MG63 (cell line): ENCODE measurements at regions not wholly inside any gene's neighbourhood (a gene's known extent, or its start where the extent isn't known, plus 50 kb on each side); places are given as distances from the start of the nearest gene placed in this dataset.
"Not testable (repeated sequence)": the region's sequence is repeated elsewhere in the genome, so short reads cannot be mapped to it uniquely, and the experiment has no call there.

Experiments
- DNase-seq: peaks from one replicate; pipeline ENCODE4 v3.0.0-alpha.2; 2020
- H3K27me3 ChIP-seq: fragments of 250-450 bp; sonication (Bioruptor Pico); 2 replicates; pipeline ENCODE4 v1.5.1; 2020; ENCODE audit warnings: mild to moderate bottlenecking, moderate library complexity
- H3K36me3 ChIP-seq: fragments of 250-450 bp; sonication (Bioruptor Pico); 2 replicates; pipeline ENCODE4 v1.5.1; 2020; ENCODE audit warnings: mild to moderate bottlenecking, moderate library complexity
- H3K4me3 ChIP-seq: fragments of 250-450 bp; sonication (Bioruptor Pico); 2 replicates; pipeline ENCODE4 v1.5.1; 2020; ENCODE audit warnings: mild to moderate bottlenecking, moderate library complexity
- H3K9me3 ChIP-seq: fragments of 250-450 bp; sonication (Bioruptor Pico); 2 replicates; pipeline ENCODE4 v1.5.1; 2020; ENCODE audit warnings: mild to moderate bottlenecking, moderate library complexity

- no peak for DNase-seq
- Histone ChIP-seq H3K9me3 (no peaks in the 10 kb centered on the region), H3K36me3 (no peaks in the 10 kb centered on the region), H3K27me3 (no peaks in the 10 kb centered on the region), H3K4me3 (no peak overlapping the region)
These were observed 93.2 kb downstream of the AKR1D1 start for GRCh38 chr7:138169441-138169851.

GRCh38 chr7:138170298-138170697 lies 94.0 kb downstream of the AKR1D1 start:
- DNase-seq, result no peak
- no peak overlapping the region for H3K4me3 ChIP-seq
- H3K9me3 ChIP-seq, result no peaks in the 10 kb centered on the region
- H3K36me3 ChIP-seq, result no peaks in the 10 kb centered on the region
- no peaks in the 10 kb centered on the region for H3K27me3 ChIP-seq

GRCh38 chr7:138170959-138171703 lies 94.9 kb downstream of the AKR1D1 start:
- Histone ChIP-seq H3K27me3 (no peaks in the 10 kb centered on the region), H3K9me3 (no peaks in the 10 kb centered on the region), H3K36me3 (no peaks in the 10 kb centered on the region), H3K4me3 (no peak overlapping the region)
- no peak for DNase-seq

- H3K27me3 ChIP-seq, result no peaks in the 10 kb centered on the region
- DNase-seq, result no peak
- H3K9me3 ChIP-seq, result no peaks in the 10 kb centered on the region
- no peak overlapping the region for H3K4me3 ChIP-seq
- H3K36me3 ChIP-seq, result no peaks in the 10 kb centered on the region
These were observed 97.3 kb downstream of the AKR1D1 start for GRCh38 chr7:138173548-138173947.

GRCh38 chr7:138176060-138176459 lies 99.8 kb downstream of the AKR1D1 start:
- DNase-seq, result no peak
- Histone ChIP-seq H3K27me3 (no peaks in the 10 kb centered on the region), H3K9me3 (no peaks in the 10 kb centered on the region), H3K4me3 (no peak overlapping the region), H3K36me3 (no peaks in the 10 kb centered on the region)

- H3K4me3 ChIP-seq, result no peak overlapping the region
- DNase-seq, result no peak
- no peaks in the 10 kb centered on the region for H3K36me3 ChIP-seq
- H3K9me3 ChIP-seq, result 0 out of 2 replicates have a peak, but pooled peaks cover 2% of the 10 kb centered on the region
- no peaks in the 10 kb centered on the region for H3K27me3 ChIP-seq
These were observed 107.9 kb downstream of the AKR1D1 start for GRCh38 chr7:138184191-138184590.

GRCh38 chr7:138185132-138185908 lies 109.1 kb downstream of the AKR1D1 start:
- Histone ChIP-seq H3K27me3 (no peaks in the 10 kb centered on the region), H3K36me3 (no peaks in the 10 kb centered on the region), H3K9me3 (0 out of 2 replicates have a peak, but pooled peaks cover 2% of the 10 kb centered on the region), H3K4me3 (no peak overlapping the region)
- DNase-seq, result no peak

- no peaks in the 10 kb centered on the region for H3K36me3 ChIP-seq
- H3K4me3 ChIP-seq, result no peak overlapping the region
- peak; percentile 22 for DNase-seq
- H3K9me3 ChIP-seq, result 0 out of 2 replicates have a peak, but pooled peaks cover 2% of the 10 kb centered on the region
- H3K27me3 ChIP-seq, result no peaks in the 10 kb centered on the region
These were observed 110.7 kb downstream of the AKR1D1 start for GRCh38 chr7:138186951-138187351.

GRCh38 chr7:138188290-138188858 lies 112.1 kb downstream of the AKR1D1 start:
- no peaks in the 10 kb centered on the region for H3K36me3 ChIP-seq
- no peaks in the 10 kb centered on the region for H3K27me3 ChIP-seq

GRCh38 chr7:138194567-138194966 lies 118.3 kb downstream of the AKR1D1 start:
- no peaks in the 10 kb centered on the region for H3K9me3 ChIP-seq
- no peaks in the 10 kb centered on the region for H3K27me3 ChIP-seq
- no peak for DNase-seq
- H3K4me3 ChIP-seq, result no peak overlapping the region
- no peaks in the 10 kb centered on the region for H3K36me3 ChIP-seq

More at GRCh38 chr7:138188290-138188858, 112.1 kb downstream of the AKR1D1 start:
- Histone ChIP-seq H3K9me3 (0 out of 2 replicates have a peak, but pooled peaks cover 2% of the 10 kb centered on the region), H3K4me3 (no peak overlapping the region)
- DNase-seq, result no peak

GRCh38 chr7:138195151-138195571 lies 118.9 kb downstream of the AKR1D1 start:
- Histone ChIP-seq H3K36me3 (no peaks in the 10 kb centered on the region), H3K9me3 (no peaks in the 10 kb centered on the region), H3K4me3 (no peak overlapping the region), H3K27me3 (no peaks in the 10 kb centered on the region)
- no peak for DNase-seq

GRCh38 chr7:138196503-138196946 lies 120.3 kb downstream of the AKR1D1 start:
- H3K27me3 ChIP-seq, H3K9me3 ChIP-seq, H3K4me3 ChIP-seq, H3K36me3 ChIP-seq: not testable (repeated sequence)
- DNase-seq, result peak; percentile 30

GRCh38 chr7:138196971-138197896 lies 121.0 kb downstream of the AKR1D1 start:
- DNase-seq, result no peak
- no peaks in the 10 kb centered on the region for H3K9me3 ChIP-seq
- no peaks in the 10 kb centered on the region for H3K27me3 ChIP-seq
- no peak overlapping the region for H3K4me3 ChIP-seq
- no peaks in the 10 kb centered on the region for H3K36me3 ChIP-seq

- H3K36me3 ChIP-seq, result no peaks in the 10 kb centered on the region
- no peak for DNase-seq
- H3K27me3 ChIP-seq, result no peaks in the 10 kb centered on the region
- H3K9me3 ChIP-seq, result no peaks in the 10 kb centered on the region
- H3K4me3 ChIP-seq, result no peak overlapping the region
These were observed 128.2 kb downstream of the AKR1D1 start for GRCh38 chr7:138204285-138204981.

GRCh38 chr7:138204982-138205298 lies 128.7 kb downstream of the AKR1D1 start:
- no peak overlapping the region for H3K4me3 ChIP-seq
- no peaks in the 10 kb centered on the region for H3K27me3 ChIP-seq
- DNase-seq, result peak; percentile 55
- H3K36me3 ChIP-seq, result no peaks in the 10 kb centered on the region
- no peaks in the 10 kb centered on the region for H3K9me3 ChIP-seq

- H3K27me3 ChIP-seq, result no peaks in the 10 kb centered on the region
These were observed 129.4 kb downstream of the AKR1D1 start for GRCh38 chr7:138205614-138206150.

More at GRCh38 chr7:138205614-138206150, 129.4 kb downstream of the AKR1D1 start:
- Histone ChIP-seq H3K9me3 (no peaks in the 10 kb centered on the region), H3K36me3 (no peaks in the 10 kb centered on the region), H3K4me3 (no peak overlapping the region)
- DNase-seq, result no peak
